SK-N-SH (cell line): ENCODE measurements at regions not wholly inside any gene's neighbourhood (a gene's known extent, or its start where the extent isn't known, plus 50 kb on each side); places are given as distances from the start of the nearest gene placed in this dataset.

Experiments
- CTCF ChIA-PET: fragments of 300-600, 350-600 bp; formaldehyde crosslinking; extraction: SDS; loops from one replicate; lab custom pipeline; 2021; lab: Yijun Ruan, JAX
- POLR2A ChIA-PET: fragments of 350-600 bp; sonication (Branson Sonifier 250); formaldehyde crosslinking; extraction: SDS; loops from one replicate; lab custom pipeline; 2020; ENCODE audit warnings: antibody characterized with exemption, inconsistent platforms; lab: Yijun Ruan, JAX
- DNase-seq: peaks from one replicate; pipeline ENCODE4 v3.0.0; 2012
- H2AFZ ChIP-seq: fragments of 200-600 bp; sonication (generic); 2 replicates; pipeline ENCODE4 v1.8.1; 2016; ENCODE audit warnings: antibody characterized with exemption, mild to moderate bottlenecking, low read depth
- H3F3A ChIP-seq: fragments of 200-600 bp; sonication (generic); replicated peaks from 2 replicates; pipeline ENCODE3; 2016; ENCODE audit warnings: antibody characterized with exemption, mild to moderate bottlenecking; ENCODE audit not compliant: insufficient read depth
- H3K27ac ChIP-seq, 2 experiments: fragments of 200-500 bp in 1 of 2; fragments of 200-600 bp in 1 of 2; sonication (Bioruptor generic) in 1 of 2; sonication (generic), shearing (Covaris generic) in 1 of 2; 2 replicates each; pipeline versions ENCODE4 v1.5.1 to v1.6.1; 2014 to 2016; ENCODE audit warnings: low read depth in 2 of 2, inconsistent platforms in 1 of 2, low read length in 1 of 2, mild to moderate bottlenecking in 1 of 2, mixed read lengths in 1 of 2
- H3K27me3 ChIP-seq: fragments of 200-600 bp; sonication (generic), shearing (Covaris generic); 2 replicates; pipeline ENCODE4 v1.6.1; 2016; ENCODE audit warnings: mixed run types; ENCODE audit not compliant: insufficient read depth
- H3K36me3 ChIP-seq, 2 experiments: fragments of 200-500 bp in 1 of 2; fragments of 200-600 bp in 1 of 2; sonication (Bioruptor generic) in 1 of 2; sonication (generic) in 1 of 2; replicated peaks in 1 of 2; 2 replicates each; pipeline versions ENCODE3 to v1.5.1; 2014 to 2016; ENCODE audit warnings: low read length in 1 of 2, mild to moderate bottlenecking in 1 of 2; ENCODE audit not compliant: insufficient read depth in 2 of 2, control insufficient read depth in 1 of 2
- H3K4me1 ChIP-seq, 2 experiments: fragments of 200-500 bp in 1 of 2; fragments of 200-600 bp in 1 of 2; sonication (Bioruptor generic) in 1 of 2; sonication (generic), shearing (Covaris generic) in 1 of 2; 2 replicates each; pipeline versions ENCODE4 v1.5.1 to v1.6.1; 2014 to 2016; ENCODE audit warnings: low read depth in 1 of 2, low read length in 1 of 2, mixed run types in 1 of 2; ENCODE audit not compliant: insufficient read depth in 2 of 2, control insufficient read depth in 1 of 2
- H3K4me2 ChIP-seq: fragments of 200-600 bp; sonication (generic), shearing (Covaris generic); 2 replicates; pipeline ENCODE4 v1.6.1; 2017; ENCODE audit warnings: mixed run types
- H3K4me3 ChIP-seq, 2 experiments: fragments of 200-500 bp in 1 of 2; fragments of 200-600 bp in 1 of 2; sonication (Bioruptor generic) in 1 of 2; sonication (generic), shearing (Covaris generic) in 1 of 2; 2 replicates each; pipeline versions ENCODE4 v1.5.1 to v1.8.1; 2014 to 2016; ENCODE audit warnings: low read depth in 2 of 2, inconsistent platforms in 1 of 2, low read length in 1 of 2, mild to moderate bottlenecking in 1 of 2, mixed read lengths in 1 of 2, moderate library complexity in 1 of 2
- H3K79me2 ChIP-seq: fragments of 200-600 bp; sonication (generic); 2 replicates; pipeline ENCODE4 v1.8.1; 2017; ENCODE audit warnings: mild to moderate bottlenecking; ENCODE audit not compliant: insufficient read depth
- H3K9ac ChIP-seq: fragments of 200-600 bp; sonication (generic); 2 replicates; pipeline ENCODE4 v1.6.1; 2017; ENCODE audit warnings: mixed run types
- H3K9me2 ChIP-seq: fragments of 200-600 bp; sonication (generic); 2 replicates; pipeline ENCODE4 v1.6.1; 2017; ENCODE audit warnings: mixed run types
- H3K9me3 ChIP-seq: fragments of 200-600 bp; sonication (generic); 2 replicates; pipeline ENCODE4 v1.6.1; 2017; ENCODE audit warnings: mixed run types, mild to moderate bottlenecking, moderate library complexity
- H4K20me1 ChIP-seq: fragments of 200-600 bp; sonication (generic); 2 replicates; pipeline ENCODE4 v1.6.1; 2017; ENCODE audit warnings: mild to moderate bottlenecking, mixed run types; ENCODE audit not compliant: insufficient read depth
- ELF1 ChIP-seq: IDR thresholded peaks from 2 replicates; pipeline ENCODE4 v1.4.0; 2012
- EP300 ChIP-seq, 2 experiments: IDR thresholded peaks; 2 replicates each; pipeline versions ENCODE4 v1.4.0 to v1.6.1; 2012; ENCODE audit warnings: borderline replicate concordance in 1 of 2, low read depth in 1 of 2, low read length in 1 of 2
- EZH2phosphoT487 ChIP-seq: fragments of 200-600 bp; sonication (generic); IDR thresholded peaks from 2 replicates; pipeline ENCODE4 v1.6.1; 2017; ENCODE audit warnings: low read depth, mixed run types, mild to moderate bottlenecking, antibody characterized with exemption, moderate library complexity, borderline replicate concordance
- FOSL2 ChIP-seq: IDR thresholded peaks from 2 replicates; pipeline ENCODE4 v1.4.0; 2012; ENCODE audit warnings: low read depth, mild to moderate bottlenecking, moderate library complexity, borderline replicate concordance
- GABPA ChIP-seq: IDR thresholded peaks from 2 replicates; pipeline ENCODE4 v1.4.0; 2012; ENCODE audit warnings: low read depth, mild to moderate bottlenecking
- GATA2 ChIP-seq: sonication (generic); formaldehyde crosslinking; IDR thresholded peaks from 2 replicates; pipeline ENCODE4 v1.5.0; 2020; ENCODE audit warnings: mild to moderate bottlenecking, missing genetic modification reagents
- JUND ChIP-seq: IDR thresholded peaks from 2 replicates; pipeline ENCODE4 v1.4.0; 2012
- MEF2A ChIP-seq: IDR thresholded peaks from 2 replicates; pipeline ENCODE4 v1.4.0; 2012; ENCODE audit warnings: low read depth, borderline replicate concordance
- MXI1 ChIP-seq: IDR thresholded peaks from 2 replicates; pipeline ENCODE4 v1.6.1; 2012; ENCODE audit warnings: mild to moderate bottlenecking, low read depth, low read length, improper control_type of control experiment
- RAD21 ChIP-seq: IDR thresholded peaks from 2 replicates; pipeline ENCODE4 v1.6.1; 2012; ENCODE audit warnings: mild to moderate bottlenecking, low read length
- RCOR1 ChIP-seq: fragments of 150-350 bp; IDR thresholded peaks from 2 replicates; pipeline ENCODE4 v1.6.1; 2017; ENCODE audit warnings: antibody characterized with exemption, low read length
- REST ChIP-seq: IDR thresholded peaks from 2 replicates; pipeline ENCODE4 v1.6.1; 2012; ENCODE audit warnings: mild to moderate bottlenecking, low read depth, low read length, moderate library complexity
- SIN3A ChIP-seq: IDR thresholded peaks from 2 replicates; pipeline ENCODE4 v1.6.1; 2012; ENCODE audit warnings: low read depth, mild to moderate bottlenecking, low read length, moderate library complexity, borderline replicate concordance
- SMC3 ChIP-seq: IDR thresholded peaks from 2 replicates; pipeline ENCODE4 v1.6.1; 2012; ENCODE audit warnings: low read depth, low read length, improper control_type of control experiment
- USF2 ChIP-seq: fragments of 150-350 bp; IDR thresholded peaks from 2 replicates; pipeline ENCODE4 v1.6.1; 2017; ENCODE audit warnings: antibody characterized with exemption, low read length, low read depth, borderline replicate concordance
- YY1 ChIP-seq: IDR thresholded peaks from 2 replicates; pipeline ENCODE4 v1.4.0; 2012; ENCODE audit warnings: low read depth, mild to moderate bottlenecking
- ZBTB33 ChIP-seq: IDR thresholded peaks from 2 replicates; pipeline ENCODE4 v1.4.0; 2012; ENCODE audit warnings: low read depth, borderline replicate concordance
- WGBS: methylation state at CpG from one replicate; pipeline ENCODE4 v1.1.6; 2017; ENCODE audit warnings: low lambda C conversion rate; 5-methylcytosine and 5-hydroxymethylcytosine counted together
- TF ChIP-seq, protein P1 (sequence below): IDR thresholded peaks from 2 replicates; pipeline ENCODE4; 2012

DNA sequence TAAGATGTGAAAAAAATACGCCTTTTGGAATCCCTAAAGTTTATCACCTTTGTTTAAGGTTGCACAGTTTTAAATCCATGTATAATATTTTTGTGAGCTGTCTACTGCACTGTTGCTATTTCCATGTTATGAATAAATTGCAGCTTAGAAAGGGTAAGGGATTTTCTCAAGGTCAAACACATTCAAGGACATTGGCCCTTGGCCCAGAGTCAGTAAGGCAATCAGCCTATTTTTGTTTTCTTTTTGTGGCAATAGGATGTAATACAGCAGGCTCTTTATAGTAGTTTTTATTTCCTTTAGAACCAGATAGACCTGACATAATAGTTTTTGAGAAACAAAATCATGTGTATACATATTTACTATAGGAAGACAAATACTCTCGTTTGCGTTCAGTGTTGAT lies 219.8 kb downstream of the ACTR3B start:
- ChIA-PET POLR2A (no interaction called here), CTCF (no interaction called here)
- H3K36me3 ChIP-seq: no peaks in the 10 kb centered on the region
- H3F3A ChIP-seq: no peaks in the 10 kb centered on the region
- H3K27ac ChIP-seq: no peak overlapping the region
- H4K20me1 ChIP-seq: no peaks in the 10 kb centered on the region
- H3K4me1 ChIP-seq: no peaks in the 10 kb centered on the region
- H3K9ac ChIP-seq: no peak overlapping the region
- no peak for DNase-seq
- 16% methylated on average over 3 of the region's 3 CpGs for WGBS
- H2AFZ ChIP-seq: no peak overlapping the region
- no peaks in the 10 kb centered on the region for H3K79me2 ChIP-seq
- no peaks in the 10 kb centered on the region for H3K9me3 ChIP-seq
- TF ChIP-seq REST (no peak), FOSL2 (no peak), YY1 (no peak), EZH2phosphoT487 (no peak), GABPA (no peak), JUND (no peak), MXI1 (no peak), ELF1 (no peak), ZBTB33 (no peak), RCOR1 (no peak), GATA2 (no peak), USF2 (no peak), MEF2A (no peak), SIN3A (no peak), EP300 (IDR thresholded peaks at IDR 0.05; ENCODE audit: borderline replicate concordance in 1 of 2, low read depth in 1 of 2, low read length in 1 of 2) (no peak), SMC3 (no peak), RAD21 (no peak)
- TF ChIP-seq, protein P1, sequence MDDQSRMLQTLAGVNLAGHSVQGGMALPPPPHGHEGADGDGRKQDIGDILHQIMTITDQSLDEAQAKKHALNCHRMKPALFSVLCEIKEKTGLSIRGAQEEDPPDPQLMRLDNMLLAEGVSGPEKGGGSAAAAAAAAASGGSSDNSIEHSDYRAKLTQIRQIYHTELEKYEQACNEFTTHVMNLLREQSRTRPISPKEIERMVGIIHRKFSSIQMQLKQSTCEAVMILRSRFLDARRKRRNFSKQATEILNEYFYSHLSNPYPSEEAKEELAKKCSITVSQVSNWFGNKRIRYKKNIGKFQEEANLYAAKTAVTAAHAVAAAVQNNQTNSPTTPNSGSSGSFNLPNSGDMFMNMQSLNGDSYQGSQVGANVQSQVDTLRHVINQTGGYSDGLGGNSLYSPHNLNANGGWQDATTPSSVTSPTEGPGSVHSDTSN: no peak
- no peak overlapping the region for H3K4me2 ChIP-seq
- H3K9me2 ChIP-seq: no peaks in the 10 kb centered on the region
- H3K27me3 ChIP-seq: no peaks in the 10 kb centered on the region
- H3K4me3 ChIP-seq: no peak overlapping the region
